ENCODE measurements at regions not wholly inside any gene's neighbourhood (a gene's known extent, or its start where the extent isn't known, plus 50 kb on each side); places are given as distances from the start of the nearest gene placed in this dataset.

- H3K27me3 ChIP-seq (replicated peaks; ENCODE audit: control insufficient read depth, insufficient read depth, low read length): no peaks in the 10 kb centered on the region; the same call in 1 of the 2 replicates
- no peak for DNase-seq (ENCODE audit: extremely low read depth, insufficient read length)
- no peak overlapping the region for H3K4me3 ChIP-seq (replicated peaks; ENCODE audit: low read depth, low read length)
- H3K36me3 ChIP-seq (ENCODE audit: control insufficient read depth, insufficient read depth, low read length): no peaks in the 10 kb centered on the region
- TF ChIP-seq, protein P1, sequence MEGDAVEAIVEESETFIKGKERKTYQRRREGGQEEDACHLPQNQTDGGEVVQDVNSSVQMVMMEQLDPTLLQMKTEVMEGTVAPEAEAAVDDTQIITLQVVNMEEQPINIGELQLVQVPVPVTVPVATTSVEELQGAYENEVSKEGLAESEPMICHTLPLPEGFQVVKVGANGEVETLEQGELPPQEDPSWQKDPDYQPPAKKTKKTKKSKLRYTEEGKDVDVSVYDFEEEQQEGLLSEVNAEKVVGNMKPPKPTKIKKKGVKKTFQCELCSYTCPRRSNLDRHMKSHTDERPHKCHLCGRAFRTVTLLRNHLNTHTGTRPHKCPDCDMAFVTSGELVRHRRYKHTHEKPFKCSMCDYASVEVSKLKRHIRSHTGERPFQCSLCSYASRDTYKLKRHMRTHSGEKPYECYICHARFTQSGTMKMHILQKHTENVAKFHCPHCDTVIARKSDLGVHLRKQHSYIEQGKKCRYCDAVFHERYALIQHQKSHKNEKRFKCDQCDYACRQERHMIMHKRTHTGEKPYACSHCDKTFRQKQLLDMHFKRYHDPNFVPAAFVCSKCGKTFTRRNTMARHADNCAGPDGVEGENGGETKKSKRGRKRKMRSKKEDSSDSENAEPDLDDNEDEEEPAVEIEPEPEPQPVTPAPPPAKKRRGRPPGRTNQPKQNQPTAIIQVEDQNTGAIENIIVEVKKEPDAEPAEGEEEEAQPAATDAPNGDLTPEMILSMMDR (IDR thresholded peaks at IDR 0.05; ENCODE audit: insufficient read depth, low read length, poor library complexity, severe bottlenecking): no peak
Observed at GRCh38 chr12:63318933-63319332, 167.9 kb upstream of the AVPR1A start.

GRCh38 chr12:63318313-63318712 lies 167.3 kb upstream of the AVPR1A start:
- no peaks in the 10 kb centered on the region; the same call in 1 of the 2 replicates for H3K27me3 ChIP-seq (replicated peaks; ENCODE audit: control insufficient read depth, insufficient read depth, low read length)

DNA sequence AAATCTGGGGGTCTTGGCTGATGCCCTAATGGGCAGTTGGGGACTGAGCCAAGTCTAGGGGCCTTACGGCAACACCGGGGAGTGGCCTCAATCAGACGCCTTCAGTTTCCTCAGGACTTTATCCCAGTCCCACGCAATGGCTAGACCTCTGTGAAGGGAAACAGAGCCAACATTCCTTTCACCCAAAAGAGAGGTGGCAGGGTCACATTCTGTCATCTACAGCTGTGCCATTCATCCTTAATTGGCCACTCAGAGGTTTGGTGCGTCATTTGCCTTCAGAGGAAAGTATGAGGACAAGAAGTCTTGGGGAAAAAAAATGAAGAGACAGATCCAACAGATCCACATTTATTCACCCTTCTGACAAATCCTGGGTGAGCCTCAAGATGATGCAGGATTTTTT lies 166.9 kb upstream of the AVPR1A start:
- TF ChIP-seq, protein P1 (IDR thresholded peaks at IDR 0.05; ENCODE audit: insufficient read depth, low read length, poor library complexity, severe bottlenecking): no peak
- no peak for DNase-seq (ENCODE audit: extremely low read depth, insufficient read length)
- Histone ChIP-seq H3K27me3 (replicated peaks; ENCODE audit: control insufficient read depth, insufficient read depth, low read length) (no peaks in the 10 kb centered on the region; the same call in 1 of the 2 replicates), H3K4me3 (replicated peaks; ENCODE audit: low read depth, low read length) (no peak overlapping the region), H3K36me3 (ENCODE audit: control insufficient read depth, insufficient read depth, low read length) (no peaks in the 10 kb centered on the region)

More at GRCh38 chr12:63318313-63318712, 167.3 kb upstream of the AVPR1A start:
- Histone ChIP-seq H3K36me3 (ENCODE audit: control insufficient read depth, insufficient read depth, low read length) (no peaks in the 10 kb centered on the region), H3K4me3 (replicated peaks; ENCODE audit: low read depth, low read length) (no peak overlapping the region)
- TF ChIP-seq, protein P1 (IDR thresholded peaks at IDR 0.05; ENCODE audit: insufficient read depth, low read length, poor library complexity, severe bottlenecking): no peak
- DNase-seq (ENCODE audit: extremely low read depth, insufficient read length): no peak

GRCh38 chr12:63317286-63317846 lies 166.4 kb upstream of the AVPR1A start:
- TF ChIP-seq, protein P1 (IDR thresholded peaks at IDR 0.05; ENCODE audit: insufficient read depth, low read length, poor library complexity, severe bottlenecking): no peak
- no peaks in the 10 kb centered on the region for H3K36me3 ChIP-seq (ENCODE audit: control insufficient read depth, insufficient read depth, low read length)
- DNase-seq (ENCODE audit: extremely low read depth, insufficient read length): no peak
- no peaks in the 10 kb centered on the region; the same call in 1 of the 2 replicates for H3K27me3 ChIP-seq (replicated peaks; ENCODE audit: control insufficient read depth, insufficient read depth, low read length)
- H3K4me3 ChIP-seq (replicated peaks; ENCODE audit: low read depth, low read length): no peak overlapping the region

DNA sequence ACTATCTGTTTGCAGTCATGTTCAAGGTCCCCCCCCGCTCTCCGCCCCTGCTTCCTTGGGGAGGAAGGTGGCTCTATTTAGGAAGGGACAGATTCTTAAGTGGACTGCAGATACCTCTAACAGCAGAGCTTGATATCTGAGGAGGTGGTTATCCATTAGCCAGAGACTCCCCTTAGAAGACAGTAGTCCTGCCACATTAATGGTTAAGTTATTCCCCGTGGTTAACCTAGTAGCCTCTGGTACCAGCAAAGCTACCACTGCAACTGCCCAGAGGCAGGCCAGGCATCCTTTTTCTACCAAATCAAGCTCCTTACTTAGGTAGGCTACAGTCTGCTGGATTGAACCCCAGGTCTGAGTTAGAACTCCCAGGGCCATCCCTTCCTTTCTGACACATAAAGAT lies 162.1 kb upstream of the AVPR1A start:
- Histone ChIP-seq H3K27me3 (replicated peaks; ENCODE audit: control insufficient read depth, insufficient read depth, low read length) (no peaks in the 10 kb centered on the region; the same call in 1 of the 2 replicates), H3K4me3 (replicated peaks; ENCODE audit: low read depth, low read length) (no peak overlapping the region), H3K36me3 (ENCODE audit: control insufficient read depth, insufficient read depth, low read length) (no peaks in the 10 kb centered on the region)
- DNase-seq (ENCODE audit: extremely low read depth, insufficient read length): no peak
- TF ChIP-seq, protein P1 (IDR thresholded peaks at IDR 0.05; ENCODE audit: insufficient read depth, low read length, poor library complexity, severe bottlenecking): no peak

DNA sequence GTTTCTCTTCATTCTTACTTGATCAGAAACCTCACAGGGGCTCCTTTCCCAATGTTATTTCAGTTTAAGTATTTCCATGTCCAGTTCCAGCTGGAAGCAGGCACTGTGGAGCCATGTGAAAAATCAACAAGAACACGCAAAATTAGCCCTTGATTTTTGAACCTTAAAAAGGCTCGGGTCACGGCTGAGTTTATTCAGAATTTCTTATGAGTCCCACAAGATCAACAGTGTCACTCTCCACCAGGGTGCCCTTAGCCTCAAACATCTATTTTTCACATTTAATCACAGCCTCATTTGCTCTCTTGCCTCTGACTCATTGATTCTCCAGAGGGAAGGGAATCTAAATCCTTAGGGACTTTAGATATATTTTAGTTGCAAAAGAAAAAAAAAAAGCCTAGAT lies 157.7 kb upstream of the AVPR1A start:
- no peak for DNase-seq (ENCODE audit: extremely low read depth, insufficient read length)
- Histone ChIP-seq H3K27me3 (replicated peaks; ENCODE audit: control insufficient read depth, insufficient read depth, low read length) (no peaks in the 10 kb centered on the region), H3K36me3 (ENCODE audit: control insufficient read depth, insufficient read depth, low read length) (no peaks in the 10 kb centered on the region), H3K4me3 (replicated peaks; ENCODE audit: low read depth, low read length) (no peak overlapping the region)
- TF ChIP-seq, protein P1 (IDR thresholded peaks at IDR 0.05; ENCODE audit: insufficient read depth, low read length, poor library complexity, severe bottlenecking): no peak

Data from GM06990 (cell line).